OCI-LY7 (cell line): ENCODE measurements at regions not wholly inside any gene's neighbourhood (a gene's known extent, or its start where the extent isn't known, plus 50 kb on each side); places are given as distances from the start of the nearest gene placed in this dataset.

Experiments
- CTCF ChIP-seq: fragments of 200-600 bp; sonication (generic); conservative IDR thresholded peaks from 2 replicates; pipeline ENCODE4 v1.5.1; 2014; ENCODE audit warnings: mild to moderate bottlenecking, antibody characterized with exemption, low read length, moderate library complexity, mixed read lengths
- EZH2phosphoT487 ChIP-seq: fragments of 200-600 bp; sonication (generic); IDR thresholded peaks from 2 replicates; pipeline ENCODE4 v1.6.1; 2018; ENCODE audit warnings: low read depth, borderline replicate concordance, mild to moderate bottlenecking, mixed run types, antibody characterized with exemption, low read length, moderate library complexity, mixed read lengths

DNA sequence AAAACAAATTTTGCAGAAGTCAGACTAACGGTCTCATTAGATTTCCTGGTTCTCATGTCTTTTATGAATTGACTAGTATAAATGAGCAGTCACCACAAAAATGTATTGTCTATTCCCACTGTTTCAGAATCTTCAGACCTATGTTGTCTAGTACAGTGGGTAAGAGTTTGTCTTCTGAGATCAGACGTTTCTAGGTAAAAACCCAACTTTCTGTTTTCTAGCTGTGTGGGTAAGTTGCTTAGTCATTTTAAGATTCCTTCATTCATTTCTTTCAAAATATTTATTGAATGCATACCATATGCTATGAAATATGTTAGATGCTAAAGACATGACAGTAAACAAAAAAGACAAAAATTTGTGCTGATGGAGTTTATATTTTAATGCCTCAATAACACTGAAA is 156.3 kb downstream of the POLR1F start:
- TF ChIP-seq CTCF (no peak), EZH2phosphoT487 (no peak)
